SK-N-SH treated with all-trans-retinoic acid at 6 μM for 48 hours (cell line): ENCODE measurements at regions not wholly inside any gene's neighbourhood (a gene's known extent, or its start where the extent isn't known, plus 50 kb on each side); places are given as distances from the start of the nearest gene placed in this dataset.

Source experiments
- CREB5 ChIP-seq: fragments of 250-450 bp; sonication (Bioruptor Pico); IDR thresholded peaks from 2 replicates; pipeline ENCODE4 v1.5.1; 2020; ENCODE audit warnings: low read depth, mild to moderate bottlenecking, moderate library complexity
- ESRRG ChIP-seq: fragments of 250-450 bp; sonication (Bioruptor Pico); IDR thresholded peaks from 2 replicates; pipeline ENCODE4 v1.6.1; 2021; ENCODE audit warnings: mild to moderate bottlenecking
- ISL1 ChIP-seq: fragments of 250-450 bp; sonication (Bioruptor Pico); IDR thresholded peaks from 2 replicates; pipeline ENCODE4 v2.1.2; 2022; ENCODE audit warnings: mild to moderate bottlenecking, moderate library complexity
- RARB ChIP-seq: fragments of 250-450 bp; sonication (Bioruptor Pico); IDR thresholded peaks from 2 replicates; pipeline ENCODE4 v1.8.0; 2021; ENCODE audit warnings: mild to moderate bottlenecking, moderate library complexity
- TOX ChIP-seq: fragments of 250-450 bp; sonication (Bioruptor Pico); IDR thresholded peaks from 2 replicates; pipeline ENCODE4 v1.8.0; 2021; ENCODE audit warnings: mild to moderate bottlenecking, moderate library complexity, borderline replicate concordance
- ZC3H10 ChIP-seq: fragments of 250-450 bp; sonication (Bioruptor Pico); IDR thresholded peaks from 2 replicates; pipeline ENCODE4 v1.5.1; 2021; ENCODE audit warnings: mild to moderate bottlenecking, moderate library complexity
- ZFP3 ChIP-seq: fragments of 250-450 bp; sonication (Bioruptor Pico); IDR thresholded peaks from 2 replicates; pipeline ENCODE4 v1.5.0; 2020; ENCODE audit warnings: mild to moderate bottlenecking, moderate library complexity
- ZFP30 ChIP-seq: fragments of 450-650 bp; formaldehyde crosslinking; IDR thresholded peaks from 2 replicates; pipeline ENCODE4 v1.5.0; 2022; ENCODE audit warnings: mild to moderate bottlenecking, moderate library complexity
- ZNF565 ChIP-seq: fragments of 450-650 bp; formaldehyde crosslinking; conservative IDR thresholded peaks from 2 replicates; pipeline ENCODE4 v1.5.0; 2020; ENCODE audit warnings: low read depth, mild to moderate bottlenecking, moderate library complexity
- ZNF8 ChIP-seq: fragments of 450-650 bp; formaldehyde crosslinking; IDR thresholded peaks from 2 replicates; pipeline ENCODE4 v1.5.0; 2020; ENCODE audit warnings: mild to moderate bottlenecking, moderate library complexity
- TF ChIP-seq, protein P1 (sequence below): fragments of 250-450 bp; sonication (Bioruptor Pico); IDR thresholded peaks from 2 replicates; pipeline ENCODE4 v1.5.1; 2021; ENCODE audit warnings: mild to moderate bottlenecking, moderate library complexity
- TF ChIP-seq, protein P2 (sequence below): fragments of 250-450 bp; sonication (Bioruptor Pico); IDR thresholded peaks from 2 replicates; pipeline ENCODE4 v1.8.0; 2020; ENCODE audit warnings: mild to moderate bottlenecking, moderate library complexity, borderline replicate concordance

DNA sequence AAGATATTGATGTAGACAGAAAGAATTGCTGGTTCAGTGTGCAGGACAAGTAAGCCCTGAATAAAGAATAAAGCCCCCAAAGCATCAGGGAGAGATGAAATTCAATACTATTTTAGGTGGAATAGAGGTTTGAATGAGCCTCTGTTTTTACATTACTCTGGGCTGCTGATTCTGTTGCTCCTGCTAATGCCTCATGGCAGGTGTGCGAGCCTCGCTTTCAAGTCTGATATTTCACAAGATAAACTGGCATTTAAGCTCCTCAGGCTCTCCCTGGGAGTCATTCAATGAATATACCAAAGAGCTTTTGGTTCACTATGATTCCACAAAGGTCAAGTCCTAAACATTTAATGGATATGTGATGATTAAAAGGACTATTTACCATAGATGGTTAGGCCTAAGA lies 601.0 kb upstream of the SLC39A10 start:
- TF ChIP-seq ZNF565: no peak
- TF ChIP-seq ZFP30: no peak
- TF ChIP-seq, protein P1, sequence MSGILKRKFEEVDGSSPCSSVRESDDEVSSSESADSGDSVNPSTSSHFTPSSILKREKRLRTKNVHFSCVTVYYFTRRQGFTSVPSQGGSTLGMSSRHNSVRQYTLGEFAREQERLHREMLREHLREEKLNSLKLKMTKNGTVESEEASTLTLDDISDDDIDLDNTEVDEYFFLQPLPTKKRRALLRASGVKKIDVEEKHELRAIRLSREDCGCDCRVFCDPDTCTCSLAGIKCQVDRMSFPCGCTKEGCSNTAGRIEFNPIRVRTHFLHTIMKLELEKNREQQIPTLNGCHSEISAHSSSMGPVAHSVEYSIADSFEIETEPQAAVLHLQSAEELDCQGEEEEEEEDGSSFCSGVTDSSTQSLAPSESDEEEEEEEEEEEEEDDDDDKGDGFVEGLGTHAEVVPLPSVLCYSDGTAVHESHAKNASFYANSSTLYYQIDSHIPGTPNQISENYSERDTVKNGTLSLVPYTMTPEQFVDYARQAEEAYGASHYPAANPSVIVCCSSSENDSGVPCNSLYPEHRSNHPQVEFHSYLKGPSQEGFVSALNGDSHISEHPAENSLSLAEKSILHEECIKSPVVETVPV: no peak
- TF ChIP-seq TOX: no peak
- TF ChIP-seq, protein P2, sequence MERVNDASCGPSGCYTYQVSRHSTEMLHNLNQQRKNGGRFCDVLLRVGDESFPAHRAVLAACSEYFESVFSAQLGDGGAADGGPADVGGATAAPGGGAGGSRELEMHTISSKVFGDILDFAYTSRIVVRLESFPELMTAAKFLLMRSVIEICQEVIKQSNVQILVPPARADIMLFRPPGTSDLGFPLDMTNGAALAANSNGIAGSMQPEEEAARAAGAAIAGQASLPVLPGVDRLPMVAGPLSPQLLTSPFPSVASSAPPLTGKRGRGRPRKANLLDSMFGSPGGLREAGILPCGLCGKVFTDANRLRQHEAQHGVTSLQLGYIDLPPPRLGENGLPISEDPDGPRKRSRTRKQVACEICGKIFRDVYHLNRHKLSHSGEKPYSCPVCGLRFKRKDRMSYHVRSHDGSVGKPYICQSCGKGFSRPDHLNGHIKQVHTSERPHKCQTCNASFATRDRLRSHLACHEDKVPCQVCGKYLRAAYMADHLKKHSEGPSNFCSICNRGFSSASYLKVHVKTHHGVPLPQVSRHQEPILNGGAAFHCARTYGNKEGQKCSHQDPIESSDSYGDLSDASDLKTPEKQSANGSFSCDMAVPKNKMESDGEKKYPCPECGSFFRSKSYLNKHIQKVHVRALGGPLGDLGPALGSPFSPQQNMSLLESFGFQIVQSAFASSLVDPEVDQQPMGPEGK (CRISPR knock-in tag): no peak
- TF ChIP-seq ZNF8 (CRISPR knock-in tag): no peak
- no peak for TF ChIP-seq RARB (CRISPR knock-in tag)
- no peak for TF ChIP-seq CREB5 (CRISPR knock-in tag)
- no peak for TF ChIP-seq ZFP3
- TF ChIP-seq ESRRG (CRISPR knock-in tag): no peak
- TF ChIP-seq ZC3H10 (CRISPR knock-in tag): no peak
- TF ChIP-seq ISL1 (CRISPR knock-in tag): no peak
